A673 (cell line): ENCODE measurements at regions not wholly inside any gene's neighbourhood (a gene's known extent, or its start where the extent isn't known, plus 50 kb on each side); places are given as distances from the start of the nearest gene placed in this dataset.

Experiments
- BruUV-seq: library from RNA; stranded (reverse); fragments of 400-500 nt; replicated peaks from 2 replicates; lab custom pipeline; 2021; lab: Mats Ljungman, UMichigan
- CTCF ChIA-PET: fragments of 300-600 bp; sonication (Branson Sonifier 250); formaldehyde crosslinking; loops from one replicate; lab custom pipeline; 2022; ENCODE audit warnings: antibody characterized with exemption; lab: Charles Lee
- POLR2A ChIA-PET: fragments of 300-600 bp; sonication (Branson Sonifier 250); formaldehyde crosslinking; loops from one replicate; lab custom pipeline; 2022; ENCODE audit warnings: antibody characterized with exemption; ENCODE audit not compliant: low non-redundant PET; lab: Charles Lee
- DNase-seq: peaks from one replicate; pipeline ENCODE4 v3.0.0-alpha.2; 2015; ENCODE audit warnings: low spot score
- H3K27ac ChIP-seq: fragments of 200-600 bp; sonication (generic); 2 replicates; pipeline ENCODE4 v1.5.1; 2016; ENCODE audit warnings: mixed run types, low read depth, mild to moderate bottlenecking, mixed read lengths, antibody characterized with exemption, low read length; ENCODE audit not compliant: poor library complexity, severe bottlenecking
- H3K27me3 ChIP-seq: fragments of 200-600 bp; sonication (generic); replicated peaks from 2 replicates; pipeline ENCODE4 v1.6.1; 2017; ENCODE audit warnings: mixed run types, low read depth, mild to moderate bottlenecking, mixed read lengths, antibody characterized with exemption, low read length; ENCODE audit not compliant: insufficient read depth, poor library complexity
- H3K36me3 ChIP-seq: fragments of 200-600 bp; sonication (generic); 2 replicates; pipeline ENCODE4 v1.6.1; 2016; ENCODE audit warnings: mixed run types, mild to moderate bottlenecking, mixed read lengths, antibody characterized with exemption, low read length; ENCODE audit not compliant: insufficient read depth, poor library complexity, severe bottlenecking
- H3K4me1 ChIP-seq: fragments of 200-600 bp; sonication (generic); 2 replicates; pipeline ENCODE4 v1.6.1; 2017; ENCODE audit warnings: mixed run types, mild to moderate bottlenecking, mixed read lengths, antibody characterized with exemption, low read length; ENCODE audit not compliant: insufficient read depth, poor library complexity, severe bottlenecking
- H3K4me3 ChIP-seq: fragments of 200-600 bp; sonication (generic); 2 replicates; pipeline ENCODE4 v1.5.1; 2016; ENCODE audit warnings: low read depth, mixed run types, mild to moderate bottlenecking, mixed read lengths, low read length; ENCODE audit not compliant: poor library complexity, severe bottlenecking
- H3K9me3 ChIP-seq: fragments of 200-600 bp; sonication (generic); 2 replicates; pipeline ENCODE4 v1.6.1; 2016; ENCODE audit warnings: mixed run types, low read depth, mild to moderate bottlenecking, mixed read lengths, antibody characterized with exemption, low read length; ENCODE audit not compliant: poor library complexity, severe bottlenecking
- CTCF ChIP-seq: fragments of 300-800, 200-600 bp; sonication (generic); conservative IDR thresholded peaks from 2 replicates; pipeline ENCODE4 v1.5.1; 2017; ENCODE audit warnings: low read depth, mild to moderate bottlenecking, antibody characterized with exemption, low read length, moderate library complexity, mixed read lengths
- EZH2 ChIP-seq: fragments of 200-600 bp; sonication (generic); IDR thresholded peaks from 2 replicates; pipeline ENCODE4 v1.6.1; 2017; ENCODE audit warnings: borderline replicate concordance, low read depth, mild to moderate bottlenecking, mixed read lengths, antibody characterized with exemption, low read length; ENCODE audit not compliant: poor library complexity, severe bottlenecking
- intact Hi-C: fragments of 100-400 bp; cut with micrococcal nuclease; formaldehyde crosslinking; loops from one replicate; pipeline ENCODE4 v1.10.0; 2022; ENCODE audit not compliant: unreplicated experiment

GRCh38 chrX:40150503-40150902 lies 52.7 kb upstream of the BCOR start:
- no peak for TF ChIP-seq CTCF
- TF ChIP-seq EZH2, result no peak
- H3K27me3 ChIP-seq, result no peaks in the 10 kb centered on the region
- ChIA-PET CTCF (no interaction called here), POLR2A (no interaction called here)
- no peak overlapping the region for H3K4me3 ChIP-seq
- H3K4me1 ChIP-seq, result peaks cover 63% of the 10 kb centered on the region
- H3K36me3 ChIP-seq, result no peaks in the 10 kb centered on the region
- intact Hi-C loops, result no loop called here
- peak overlapping the region; percentile 58 for H3K27ac ChIP-seq
- DNase-seq, result no peak
- BruUV-seq, result no TSS peak
- H3K9me3 ChIP-seq, result no peaks in the 10 kb centered on the region

GRCh38 chrX:40149286-40150175 lies 51.8 kb upstream of the BCOR start:
- ChIA-PET POLR2A (interaction anchor here (0.6 kb wide), 1 partner anchor 30 kb away, joined by 10 read pairs; no protein-coding TSS in a partner anchor), CTCF (no interaction called here)
- TF ChIP-seq EZH2, result no peak
- no peak for TF ChIP-seq CTCF
- BruUV-seq, result no TSS peak
- H3K27ac ChIP-seq, result peak overlapping the region; percentile 91
- intact Hi-C loops, result loop anchor here (1.0 kb wide), 1 partner anchor 40 kb away; no protein-coding TSS in a partner anchor
- peak; percentile 64 for DNase-seq
- H3K4me3 ChIP-seq, result no peak overlapping the region
- H3K36me3 ChIP-seq, result no peaks in the 10 kb centered on the region
- peaks cover 65% of the 10 kb centered on the region for H3K4me1 ChIP-seq
- no peaks in the 10 kb centered on the region for H3K27me3 ChIP-seq
- H3K9me3 ChIP-seq, result no peaks in the 10 kb centered on the region

- BruUV-seq, result no TSS peak
- H3K27ac ChIP-seq, result peak overlapping the region; percentile 91
- H3K9me3 ChIP-seq, result no peaks in the 10 kb centered on the region
- peaks cover 70% of the 10 kb centered on the region for H3K4me1 ChIP-seq
- POLR2A ChIA-PET, result no interaction called here
- no peaks in the 10 kb centered on the region for H3K36me3 ChIP-seq
- H3K27me3 ChIP-seq, result no peaks in the 10 kb centered on the region
- intact Hi-C loops, result loop anchor here (1.0 kb wide), 1 partner anchor 39 kb away; no protein-coding TSS in a partner anchor
- peak; percentile 92 for DNase-seq
- CTCF ChIA-PET, result no interaction called here
- TF ChIP-seq CTCF (no peak), EZH2 (no peak)
- H3K4me3 ChIP-seq, result peak overlapping the region; percentile 10
Measured at GRCh38 chrX:40148385-40149285, 50.9 kb upstream of the BCOR start.
